Mesendoderm (in vitro differentiated cells): ENCODE measurements at regions not wholly inside any gene's neighbourhood (a gene's known extent, or its start where the extent isn't known, plus 50 kb on each side); places are given as distances from the start of the nearest gene placed in this dataset.

ENCODE experiments used
- DNase-seq: peaks from one replicate; pipeline ENCODE4 v3.0.0; 2013
- H2AK5ac ChIP-seq: 2 replicates; pipeline ENCODE4 v1.6.1; 2013; ENCODE audit warnings: low read length, inconsistent platforms
- H2BK120ac ChIP-seq: 2 replicates; pipeline ENCODE4 v1.6.1; 2013; ENCODE audit warnings: low read depth, mild to moderate bottlenecking, low read length, moderate library complexity, mixed read lengths
- H2BK15ac ChIP-seq: replicated peaks from 2 replicates; pipeline ENCODE4 v1.6.1; 2013; ENCODE audit warnings: low read depth, mild to moderate bottlenecking, moderate library complexity
- H2BK5ac ChIP-seq: 2 replicates; pipeline ENCODE4 v1.6.1; 2013; ENCODE audit warnings: low read length, inconsistent platforms
- H3K18ac ChIP-seq: 2 replicates; pipeline ENCODE4 v1.6.1; 2013; ENCODE audit warnings: mild to moderate bottlenecking, low read length, mixed read lengths
- H3K23ac ChIP-seq: one replicate; pipeline ENCODE4 v1.6.1; 2013; ENCODE audit warnings: low read length
- H3K27ac ChIP-seq: 2 replicates; pipeline ENCODE4 v1.5.1; 2013; ENCODE audit warnings: low read depth, mild to moderate bottlenecking, inconsistent platforms, low read length, moderate library complexity
- H3K27me3 ChIP-seq: 2 replicates; pipeline ENCODE4 v1.6.1; 2013; ENCODE audit warnings: low read length, control low read depth, mild to moderate bottlenecking, inconsistent platforms; ENCODE audit not compliant: insufficient read depth, poor library complexity
- H3K36me3 ChIP-seq: 2 replicates; pipeline ENCODE4 v1.6.1; 2013; ENCODE audit warnings: low read length, inconsistent platforms; ENCODE audit not compliant: control insufficient read depth, insufficient read depth
- H3K4ac ChIP-seq: one replicate; pipeline ENCODE4 v1.6.1; 2013; ENCODE audit warnings: low read depth, mild to moderate bottlenecking, low read length, moderate library complexity
- H3K4me1 ChIP-seq: 2 replicates; pipeline ENCODE4 v1.6.1; 2013; ENCODE audit warnings: low read depth, low read length, inconsistent platforms; ENCODE audit not compliant: control insufficient read depth
- H3K4me2 ChIP-seq: 2 replicates; pipeline ENCODE4 v1.6.1; 2013; ENCODE audit warnings: low read length
- H3K4me3 ChIP-seq: 2 replicates; pipeline ENCODE4 v1.5.1; 2013; ENCODE audit warnings: mild to moderate bottlenecking, low read length
- H3K56ac ChIP-seq: one replicate; pipeline ENCODE4 v1.6.1; 2013; ENCODE audit warnings: low read length
- H3K79me1 ChIP-seq: 2 replicates; pipeline ENCODE4 v1.6.1; 2013; ENCODE audit warnings: low read length, inconsistent platforms
- H3K79me2 ChIP-seq: 2 replicates; pipeline ENCODE4 v1.6.1; 2013; ENCODE audit warnings: mild to moderate bottlenecking, low read length; ENCODE audit not compliant: control insufficient read depth, insufficient read depth
- H3K9ac ChIP-seq: 2 replicates; pipeline ENCODE4 v1.6.1; 2013; ENCODE audit warnings: low read length, inconsistent platforms
- H4K5ac ChIP-seq: one replicate; pipeline ENCODE4 v1.6.1; 2013; ENCODE audit warnings: low read length
- H4K8ac ChIP-seq: one replicate; pipeline ENCODE4 v1.6.1; 2013; ENCODE audit warnings: low read depth, mild to moderate bottlenecking, control low read depth, low read length, moderate library complexity
- WGBS: extraction: QIAGEN DNeasy Blood & Tissue Kit; methylation state at CpG from one replicate; pipeline ENCODE4 v1.1.7; 2013; ENCODE audit warnings: low lambda C conversion rate, missing lambda C conversion rate; ENCODE audit not compliant: insufficient coverage; ENCODE audit errors: extremely low coverage; 5-methylcytosine and 5-hydroxymethylcytosine counted together

DNA sequence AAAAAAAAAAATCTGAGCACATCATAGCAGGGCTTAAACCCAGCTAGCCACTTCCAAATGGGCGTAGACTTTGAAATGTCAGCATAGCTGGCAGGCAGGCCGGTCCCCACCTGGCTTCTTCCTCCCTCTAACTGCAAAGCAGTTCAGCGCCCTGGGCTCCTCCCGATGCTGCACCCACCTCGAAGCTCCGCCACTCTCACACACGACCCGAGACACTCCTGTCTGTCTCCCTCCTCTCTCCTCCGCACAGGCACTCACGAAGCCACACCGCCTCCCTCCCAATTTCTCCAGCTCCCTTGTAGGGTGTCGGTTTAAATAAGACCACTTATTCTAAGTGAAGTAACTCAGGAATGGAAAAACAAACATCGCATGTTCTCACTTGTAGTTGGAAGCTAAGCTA is 301.3 kb downstream of the NPHP4 start:
- no peak overlapping the region for H3K4me3 ChIP-seq

DNA sequence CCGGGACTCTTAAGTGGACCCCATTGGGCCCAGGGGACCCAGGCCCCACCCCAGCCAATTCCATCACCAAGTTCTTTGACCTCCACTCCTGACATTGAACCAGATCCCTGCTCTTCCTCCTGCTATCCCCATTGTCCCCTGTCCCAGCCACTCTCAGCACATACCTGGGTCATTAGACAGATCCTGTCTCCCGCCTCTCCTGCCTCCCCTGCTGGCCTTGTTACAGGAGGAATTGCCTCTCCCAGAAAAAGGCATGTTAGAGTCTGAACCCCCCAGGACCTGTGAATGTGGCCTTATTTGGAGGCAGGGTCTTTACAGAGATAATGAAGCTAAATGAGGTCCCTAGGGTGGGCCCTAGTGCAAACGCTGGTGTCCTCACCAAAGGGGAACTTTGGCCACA is 301.9 kb downstream of the NPHP4 start:
- Histone ChIP-seq H4K5ac (no peak overlapping the region), H3K9ac (no peak overlapping the region), H3K56ac (peak overlapping the region; percentile 74), H3K23ac (no peak overlapping the region), H3K27ac (no peak overlapping the region), H3K4ac (no peak overlapping the region), H2BK5ac (no peak overlapping the region), H2BK120ac (no peak overlapping the region), H3K4me1 (peaks cover 9% of the 10 kb centered on the region), H3K18ac (peak overlapping the region; percentile 29), H3K4me2 (no peak overlapping the region), H2BK15ac (no peak overlapping the region), H3K36me3 (no peaks in the 10 kb centered on the region), H2AK5ac (no peak overlapping the region), H4K8ac (no peak overlapping the region), H3K79me2 (no peaks in the 10 kb centered on the region), H3K4me3 (no peak overlapping the region), H3K79me1 (no peaks in the 10 kb centered on the region), H3K27me3 (no peaks in the 10 kb centered on the region)
- WGBS, result no CpG with 5 or more reads among the region's 3 CpGs
- peak; percentile 77 for DNase-seq

More for the DNA sequence above, 301.3 kb downstream of the NPHP4 start:
- no peak overlapping the region for H3K23ac ChIP-seq
- peak overlapping the region; percentile 29 for H3K18ac ChIP-seq
- no CpG with 5 or more reads among the region's 13 CpGs for WGBS
- H2AK5ac ChIP-seq, result no peak overlapping the region
- H3K27me3 ChIP-seq, result no peaks in the 10 kb centered on the region
- H3K79me1 ChIP-seq, result no peaks in the 10 kb centered on the region
- H3K36me3 ChIP-seq, result no peaks in the 10 kb centered on the region
- H3K4me1 ChIP-seq, result peaks cover 9% of the 10 kb centered on the region
- H2BK15ac ChIP-seq, result no peak overlapping the region
- no peak overlapping the region for H3K4me2 ChIP-seq
- peak overlapping the region; percentile 47 for H3K56ac ChIP-seq
- DNase-seq, result no peak
- H4K5ac ChIP-seq, result no peak overlapping the region
- peak overlapping the region; percentile 42 for H2BK5ac ChIP-seq
- no peak overlapping the region for H3K9ac ChIP-seq
- no peaks in the 10 kb centered on the region for H3K79me2 ChIP-seq
- H3K4ac ChIP-seq, result no peak overlapping the region
- no peak overlapping the region for H4K8ac ChIP-seq
- no peak overlapping the region for H3K27ac ChIP-seq
- H2BK120ac ChIP-seq, result no peak overlapping the region

DNA sequence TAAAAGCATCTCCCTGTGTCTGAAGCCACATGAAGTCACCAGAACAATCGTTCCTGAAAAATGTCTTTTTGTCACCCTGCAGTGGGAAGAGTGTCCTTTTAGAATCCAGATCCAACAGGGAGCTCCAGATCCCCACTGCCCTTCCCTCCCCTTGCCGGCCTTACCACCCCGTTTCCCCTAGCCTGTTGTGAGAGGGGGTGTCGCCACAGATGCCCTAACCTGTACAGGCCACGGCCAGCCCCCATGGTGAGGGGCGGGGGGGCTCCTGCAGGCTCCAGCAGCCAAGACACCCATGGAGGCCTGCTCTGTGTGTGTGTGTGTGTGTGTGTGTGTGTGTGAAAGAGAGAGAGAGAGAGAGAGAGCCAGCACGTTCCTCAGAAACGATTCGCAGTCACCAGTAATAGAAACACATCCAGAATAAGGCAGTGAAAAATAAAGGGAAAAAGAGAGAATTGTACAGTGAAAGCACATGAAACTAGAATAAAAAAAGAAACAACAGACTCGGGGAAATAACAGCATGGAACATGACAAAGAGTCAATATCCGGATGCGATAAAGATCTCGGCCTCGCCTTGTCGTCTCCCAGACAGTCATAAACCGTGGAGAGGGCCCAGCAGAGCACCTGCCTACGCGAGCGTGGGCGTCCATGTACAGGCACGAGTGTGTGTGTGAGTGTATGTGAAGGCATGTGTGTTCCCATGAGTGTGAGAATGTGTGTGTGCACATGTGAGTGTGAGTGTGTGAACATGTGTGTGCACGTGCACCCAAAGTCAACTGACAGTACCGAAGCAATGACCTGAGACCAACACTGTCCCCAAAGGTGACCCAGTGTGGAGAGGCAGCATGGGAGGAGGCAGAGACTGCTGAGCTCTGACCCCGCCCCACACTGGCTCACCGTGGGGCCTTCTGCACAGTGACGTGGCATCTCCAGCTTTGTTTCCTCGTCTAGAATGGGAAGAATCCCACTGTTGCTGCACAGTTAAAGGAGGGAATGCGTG is 303.8 kb downstream of the NPHP4 start:
- H3K4ac ChIP-seq, result no peak overlapping the region
- peak overlapping the region; percentile 34 for H3K56ac ChIP-seq
- H3K9ac ChIP-seq, result no peak overlapping the region
- no peak overlapping the region for H3K4me3 ChIP-seq
- peaks cover 9% of the 10 kb centered on the region for H3K4me1 ChIP-seq
- H3K79me1 ChIP-seq, result no peaks in the 10 kb centered on the region
- H3K4me2 ChIP-seq, result no peak overlapping the region
- no peak overlapping the region for H4K8ac ChIP-seq
- no peak overlapping the region for H2BK15ac ChIP-seq
- no peak overlapping the region for H3K18ac ChIP-seq
- H2BK120ac ChIP-seq, result no peak overlapping the region
- H2AK5ac ChIP-seq, result no peak overlapping the region
- no peak overlapping the region for H4K5ac ChIP-seq
- H3K27me3 ChIP-seq, result no peaks in the 10 kb centered on the region
- no peak overlapping the region for H2BK5ac ChIP-seq
- WGBS, result no CpG with 5 or more reads among the region's 28 CpGs
- H3K36me3 ChIP-seq, result no peaks in the 10 kb centered on the region
- no peak overlapping the region for H3K27ac ChIP-seq
- H3K23ac ChIP-seq, result peak overlapping the region; percentile 66
- H3K79me2 ChIP-seq, result no peaks in the 10 kb centered on the region
- no peak for DNase-seq

DNA sequence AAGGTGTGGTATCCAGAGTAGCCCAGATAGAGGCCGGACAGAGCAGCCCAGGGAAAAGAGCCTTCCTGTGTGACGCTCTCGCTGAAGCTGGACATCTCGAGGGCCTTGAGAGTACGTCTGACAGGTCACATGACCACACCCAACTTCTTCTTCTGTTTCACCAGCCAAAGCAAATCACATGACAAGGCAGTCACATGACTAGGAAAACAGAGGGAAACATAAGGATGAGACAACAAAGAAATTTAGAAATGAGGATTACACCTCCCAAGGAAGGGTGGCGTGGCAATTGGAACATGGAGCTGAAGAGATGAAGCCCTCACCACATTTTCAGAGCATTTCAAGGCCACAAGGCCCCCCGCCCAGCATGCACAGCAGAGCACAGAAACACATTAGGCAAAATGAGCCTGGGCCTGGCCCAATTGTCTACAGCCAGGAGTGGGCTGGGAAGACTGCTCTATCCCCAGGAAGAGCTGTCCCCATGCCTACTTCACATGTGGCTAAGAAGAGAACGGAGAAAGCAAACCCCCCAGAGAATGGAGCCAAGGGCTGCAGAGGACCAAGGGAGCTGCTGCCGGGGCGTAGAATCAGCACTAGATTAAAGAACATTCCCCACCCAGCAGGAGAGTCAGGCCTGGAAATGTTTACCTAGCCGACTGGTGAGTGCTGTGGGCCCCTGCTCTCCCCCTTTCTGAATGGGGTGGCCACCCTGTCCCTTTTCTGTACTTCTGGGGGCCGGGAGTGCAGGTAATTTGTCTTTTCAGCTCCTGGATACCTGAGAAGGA is 305.1 kb downstream of the NPHP4 start:
- Histone ChIP-seq H3K36me3 (no peaks in the 10 kb centered on the region), H3K27me3 (no peaks in the 10 kb centered on the region), H2BK15ac (no peak overlapping the region), H3K4me2 (no peak overlapping the region), H2BK5ac (no peak overlapping the region), H3K56ac (no peak overlapping the region), H3K18ac (no peak overlapping the region), H3K4me1 (peaks cover 9% of the 10 kb centered on the region), H3K79me2 (no peaks in the 10 kb centered on the region), H3K4me3 (no peak overlapping the region), H2AK5ac (no peak overlapping the region), H3K27ac (no peak overlapping the region), H2BK120ac (no peak overlapping the region), H4K8ac (no peak overlapping the region), H3K79me1 (no peaks in the 10 kb centered on the region), H3K9ac (no peak overlapping the region), H4K5ac (no peak overlapping the region), H3K4ac (no peak overlapping the region), H3K23ac (no peak overlapping the region)
- DNase-seq, result peak; percentile 63
- WGBS, result no CpG with 5 or more reads among the region's 12 CpGs

DNA sequence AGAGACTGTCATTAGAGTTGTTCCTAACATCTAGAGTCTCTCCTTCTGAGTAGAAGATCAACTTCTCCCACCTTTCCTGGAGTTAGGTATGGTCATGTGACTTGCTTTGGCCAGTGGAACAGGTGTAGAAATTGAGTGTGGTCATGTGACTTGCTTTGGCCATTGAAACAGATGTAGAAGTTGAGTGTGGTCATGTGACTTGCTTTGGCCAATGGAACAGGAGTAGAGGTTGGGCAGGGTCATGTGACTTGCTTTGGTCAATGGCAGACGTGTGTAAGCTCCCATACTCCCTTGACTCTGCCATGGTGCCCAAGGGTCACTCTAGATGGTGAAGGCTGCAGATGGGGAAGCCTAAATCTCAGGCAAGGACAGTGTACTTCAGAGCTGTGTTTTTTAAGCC is 306.0 kb downstream of the NPHP4 start:
- Histone ChIP-seq H3K4me3 (no peak overlapping the region), H4K8ac (no peak overlapping the region), H3K4me1 (peaks cover 9% of the 10 kb centered on the region), H2BK5ac (no peak overlapping the region), H3K79me1 (no peaks in the 10 kb centered on the region), H3K56ac (no peak overlapping the region), H3K9ac (no peak overlapping the region), H3K79me2 (no peaks in the 10 kb centered on the region), H2BK15ac (no peak overlapping the region), H2BK120ac (no peak overlapping the region), H3K27me3 (no peaks in the 10 kb centered on the region), H4K5ac (no peak overlapping the region), H3K23ac (no peak overlapping the region), H3K27ac (no peak overlapping the region), H3K4ac (no peak overlapping the region), H3K4me2 (no peak overlapping the region), H3K18ac (no peak overlapping the region), H2AK5ac (no peak overlapping the region), H3K36me3 (no peaks in the 10 kb centered on the region)
- no CpG with 5 or more reads among the region's 1 CpG for WGBS
- no peak for DNase-seq
